ENCODE measurements at regions not wholly inside any gene's neighbourhood (a gene's known extent, or its start where the extent isn't known, plus 50 kb on each side); places are given as distances from the start of the nearest gene placed in this dataset.

DNA sequence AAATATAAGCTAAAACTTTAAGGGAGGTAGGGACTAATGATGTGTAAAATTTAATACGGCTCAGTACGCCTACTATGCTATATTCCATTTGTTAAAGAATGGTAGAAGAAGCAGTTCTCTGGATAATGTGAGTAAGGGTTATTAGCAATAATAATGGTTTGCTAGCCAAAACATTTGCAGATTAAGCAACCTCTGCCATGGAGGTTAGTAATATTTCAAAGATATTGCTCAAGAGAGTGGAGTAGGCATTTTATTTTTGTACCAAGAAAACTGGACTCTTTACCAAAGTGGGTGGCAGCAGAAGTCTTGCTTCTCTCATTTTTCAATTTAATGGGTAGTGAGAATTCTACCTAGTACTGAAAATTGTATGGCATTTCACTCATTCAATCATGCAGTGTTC lies 158.9 kb upstream of the TMEM106B start:
- no peak for ATAC-seq
- no peak for DNase-seq
- Histone ChIP-seq H3K4me1 (no peaks in the 10 kb centered on the region), H3K36me3 (no peaks in the 10 kb centered on the region), H3K4me3 (no peak overlapping the region), H3K9me3 (peaks cover 0 to 20% (median 12%) of the 10 kb centered on the region in 12 donors), H3K27me3 (no peaks in the 10 kb centered on the region), H3K27ac (no peak overlapping the region)
- TF ChIP-seq POLR2A (IDR thresholded peaks at IDR 0.05) = no peak
- TF ChIP-seq, protein P1, sequence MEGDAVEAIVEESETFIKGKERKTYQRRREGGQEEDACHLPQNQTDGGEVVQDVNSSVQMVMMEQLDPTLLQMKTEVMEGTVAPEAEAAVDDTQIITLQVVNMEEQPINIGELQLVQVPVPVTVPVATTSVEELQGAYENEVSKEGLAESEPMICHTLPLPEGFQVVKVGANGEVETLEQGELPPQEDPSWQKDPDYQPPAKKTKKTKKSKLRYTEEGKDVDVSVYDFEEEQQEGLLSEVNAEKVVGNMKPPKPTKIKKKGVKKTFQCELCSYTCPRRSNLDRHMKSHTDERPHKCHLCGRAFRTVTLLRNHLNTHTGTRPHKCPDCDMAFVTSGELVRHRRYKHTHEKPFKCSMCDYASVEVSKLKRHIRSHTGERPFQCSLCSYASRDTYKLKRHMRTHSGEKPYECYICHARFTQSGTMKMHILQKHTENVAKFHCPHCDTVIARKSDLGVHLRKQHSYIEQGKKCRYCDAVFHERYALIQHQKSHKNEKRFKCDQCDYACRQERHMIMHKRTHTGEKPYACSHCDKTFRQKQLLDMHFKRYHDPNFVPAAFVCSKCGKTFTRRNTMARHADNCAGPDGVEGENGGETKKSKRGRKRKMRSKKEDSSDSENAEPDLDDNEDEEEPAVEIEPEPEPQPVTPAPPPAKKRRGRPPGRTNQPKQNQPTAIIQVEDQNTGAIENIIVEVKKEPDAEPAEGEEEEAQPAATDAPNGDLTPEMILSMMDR (IDR thresholded peaks at IDR 0.05) = no peak
- 94 to 98% (median 96%) methylated on average over 2 of the region's 2 CpGs for WGBS, 4 donors
- intact Hi-C loops (cut with DNase I) = no loop called here

DNA sequence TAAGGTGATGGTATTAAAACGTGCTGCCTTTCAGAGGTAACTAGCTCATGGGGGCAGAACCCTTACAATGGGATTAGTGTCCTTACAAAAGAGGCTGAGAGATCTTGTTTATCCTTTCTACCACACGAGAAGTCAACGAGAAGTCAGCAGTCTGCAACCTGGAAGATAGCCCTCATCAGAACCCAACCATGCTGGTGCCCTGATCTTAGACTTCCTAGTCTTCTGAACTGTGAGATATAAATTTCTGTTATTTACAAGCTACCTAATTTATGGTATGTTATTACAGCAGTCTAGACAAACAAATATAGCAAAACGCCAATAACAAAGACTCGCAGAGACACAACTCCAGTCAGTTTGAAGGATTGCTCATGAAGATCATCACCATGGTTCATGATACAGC lies 157.5 kb upstream of the TMEM106B start:
- Histone ChIP-seq H3K27ac (no peak overlapping the region), H3K27me3 (no peaks in the 10 kb centered on the region), H3K9me3 (peaks cover 0 to 32% (median 19%) of the 10 kb centered on the region in 12 donors), H3K36me3 (no peaks in the 10 kb centered on the region), H3K4me1 (no peaks in the 10 kb centered on the region), H3K4me3 (no peak overlapping the region)
- WGBS, 4 donors = 47 to 79% (median 55%) methylated on average over 5 of the region's 5 CpGs
- ATAC-seq = no peak
- intact Hi-C loops (cut with DNase I) = no loop called here
- TF ChIP-seq POLR2A (IDR thresholded peaks at IDR 0.05) = no peak
- TF ChIP-seq, protein P1 (IDR thresholded peaks at IDR 0.05) = no peak
- no peak for DNase-seq

DNA sequence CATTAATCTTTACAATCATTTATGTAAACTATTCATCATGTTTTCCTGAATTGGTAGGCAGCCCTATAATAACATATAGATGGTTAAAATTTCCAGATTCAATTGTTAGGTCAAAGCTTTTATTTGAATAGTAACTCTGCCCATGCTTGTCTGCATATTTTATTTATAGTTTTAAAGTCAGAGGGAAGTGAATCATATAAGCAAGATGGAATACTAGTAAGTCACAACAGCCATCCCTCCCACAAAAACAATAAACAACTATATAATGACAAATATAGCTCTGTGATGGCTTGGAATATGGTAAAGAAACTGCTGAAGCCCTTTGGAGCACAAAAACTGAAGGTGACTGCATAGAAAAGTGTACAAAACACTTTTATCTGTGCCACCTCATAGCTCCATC lies 156.3 kb upstream of the TMEM106B start:
- no peak for ATAC-seq
- no peak for DNase-seq
- intact Hi-C loops (cut with DNase I) = no loop called here
- no peak overlapping the region for H3K4me3 ChIP-seq
- H3K27me3 ChIP-seq = no peaks in the 10 kb centered on the region
- H3K36me3 ChIP-seq = no peaks in the 10 kb centered on the region
- H3K4me1 ChIP-seq = no peaks in the 10 kb centered on the region
- no peak overlapping the region for H3K27ac ChIP-seq
- TF ChIP-seq, protein P1 (IDR thresholded peaks at IDR 0.05) = no peak
- TF ChIP-seq POLR2A (IDR thresholded peaks at IDR 0.05) = no peak
- peaks cover 0 to 32% (median 19%) of the 10 kb centered on the region in 12 donors for H3K9me3 ChIP-seq

DNA sequence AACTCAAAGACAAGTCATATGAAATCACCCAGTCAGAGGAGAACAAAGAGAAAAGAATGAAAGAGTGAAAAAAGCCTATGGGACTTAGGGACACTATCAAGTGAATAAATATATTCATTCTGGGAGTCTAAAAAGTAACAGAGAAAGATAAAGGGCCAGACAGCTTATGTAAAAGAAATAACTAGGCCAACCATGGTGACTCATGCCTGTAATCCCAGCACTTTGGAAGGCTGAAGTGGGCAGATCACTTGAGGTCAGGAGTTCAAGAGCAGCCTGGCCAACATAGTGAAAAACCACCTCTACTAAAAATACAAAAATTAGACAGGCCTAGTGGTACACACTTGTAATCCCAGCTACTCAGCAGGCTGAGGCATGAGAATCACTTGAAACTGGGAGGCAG lies 154.7 kb upstream of the TMEM106B start:
- Histone ChIP-seq H3K27ac (no peak overlapping the region), H3K36me3 (no peaks in the 10 kb centered on the region), H3K27me3 (no peaks in the 10 kb centered on the region), H3K4me1 (no peaks in the 10 kb centered on the region), H3K9me3 (peaks cover 0 to 32% (median 19%) of the 10 kb centered on the region in 12 donors), H3K4me3 (no peak overlapping the region)
- ATAC-seq (no peak), DNase-seq (no peak)
- intact Hi-C loops (cut with DNase I) = no loop called here
- TF ChIP-seq, protein P1 (IDR thresholded peaks at IDR 0.05) = no peak
- TF ChIP-seq POLR2A (IDR thresholded peaks at IDR 0.05) = no peak

All from heart left ventricle (tissue), 16 donors.